Hepatocyte (in vitro differentiated cells): ENCODE measurements at regions not wholly inside any gene's neighbourhood (a gene's known extent, or its start where the extent isn't known, plus 50 kb on each side); places are given as distances from the start of the nearest gene placed in this dataset.

Experiments used
- DNase-seq: peaks from one replicate; pipeline ENCODE4 v3.0.0-alpha.2; 2016; ENCODE audit warnings: low spot score
- H2AFZ ChIP-seq: fragments of 200-600 bp; sonication (generic); 2 replicates; pipeline ENCODE4 v1.6.0; 2016; ENCODE audit warnings: antibody characterized with exemption, mild to moderate bottlenecking
- H3K27ac ChIP-seq: fragments of 200-600 bp; sonication (generic); 2 replicates; pipeline ENCODE4 v1.5.1; 2016; ENCODE audit warnings: mild to moderate bottlenecking
- H3K27me3 ChIP-seq: fragments of 200-600 bp; sonication (generic); 2 replicates; pipeline ENCODE4 v1.6.1; 2016
- H3K36me3 ChIP-seq: fragments of 200-600 bp; sonication (generic); replicated peaks from 2 replicates; pipeline ENCODE4 v1.5.1; 2016; ENCODE audit warnings: low read depth; ENCODE audit not compliant: insufficient read depth
- H3K4me1 ChIP-seq: fragments of 200-600 bp; sonication (generic); 2 replicates; pipeline ENCODE4 v1.5.1; 2016; ENCODE audit warnings: mild to moderate bottlenecking, moderate library complexity; ENCODE audit not compliant: insufficient read depth
- H3K4me2 ChIP-seq: fragments of 200-600 bp; sonication (generic); 2 replicates; pipeline ENCODE4 v1.6.0; 2016
- H3K4me3 ChIP-seq: fragments of 200-600 bp; sonication (generic); 2 replicates; pipeline ENCODE4 v1.5.1; 2016; ENCODE audit warnings: mild to moderate bottlenecking
- H3K79me2 ChIP-seq: fragments of 200-600 bp; sonication (generic); 2 replicates; pipeline ENCODE4 v1.6.0; 2017; ENCODE audit warnings: mild to moderate bottlenecking
- H3K9me2 ChIP-seq: fragments of 200-600 bp; sonication (generic); replicated peaks from 2 replicates; pipeline ENCODE4 v1.6.0; 2017; ENCODE audit warnings: mild to moderate bottlenecking; ENCODE audit not compliant: insufficient read depth
- H3K9me3 ChIP-seq: fragments of 200-600 bp; sonication (generic); 2 replicates; pipeline ENCODE4 v1.5.1; 2016; ENCODE audit warnings: low read depth, mild to moderate bottlenecking
- H4K20me1 ChIP-seq: fragments of 200-600 bp; sonication (generic); 2 replicates; pipeline ENCODE4 v1.6.0; 2016; ENCODE audit warnings: mild to moderate bottlenecking; ENCODE audit not compliant: insufficient read depth, poor library complexity, severe bottlenecking
- CTCF ChIP-seq: fragments of 200-600 bp; sonication (generic); IDR thresholded peaks from 2 replicates; pipeline ENCODE4 v1.5.1; 2016; ENCODE audit warnings: antibody characterized with exemption, mild to moderate bottlenecking; ENCODE audit not compliant: poor library complexity
- EZH2 ChIP-seq: fragments of 200-600 bp; sonication (generic); IDR thresholded peaks from 2 replicates; pipeline ENCODE4 v1.6.1; 2016; ENCODE audit warnings: antibody characterized with exemption, mild to moderate bottlenecking, borderline replicate concordance
- EZH2phosphoT487 ChIP-seq: fragments of 200-600 bp; sonication (generic); IDR thresholded peaks from one replicate; pipeline ENCODE4 v1.6.1; 2018; ENCODE audit warnings: antibody characterized with exemption, mild to moderate bottlenecking, low read depth, moderate library complexity; ENCODE audit not compliant: unreplicated experiment, severe bottlenecking
- whole genome bisulfite sequencing: methylation state at CpG from one replicate; pipeline ENCODE4 v1.1.6; 2016; ENCODE audit warnings: low lambda C conversion rate; ENCODE audit errors: missing lambda C conversion rate; 5-methylcytosine and 5-hydroxymethylcytosine counted together

- Histone ChIP-seq H3K27me3 (no peaks in the 10 kb centered on the region), H3K79me2 (no peaks in the 10 kb centered on the region), H3K9me2 (no peaks in the 10 kb centered on the region), H3K4me3 (no peak overlapping the region), H3K36me3 (no peaks in the 10 kb centered on the region), H2AFZ (no peak overlapping the region), H3K27ac (no peak overlapping the region), H3K9me3 (no peaks in the 10 kb centered on the region), H3K4me1 (no peaks in the 10 kb centered on the region), H4K20me1 (no peaks in the 10 kb centered on the region), H3K4me2 (no peak overlapping the region)
- TF ChIP-seq CTCF = no peak
- no peak for TF ChIP-seq EZH2phosphoT487
- no peak for TF ChIP-seq EZH2
- DNase-seq = no peak
- 95% methylated on average over 18 of the region's 18 CpGs for WGBS
Observed at GRCh38 chr14:101061411-101062064, 158.0 kb upstream of the RTL1 start.

- H3K4me2 ChIP-seq = no peak overlapping the region
- no peak for DNase-seq
Observed at GRCh38 chr14:101062065-101062450, 158.5 kb upstream of the RTL1 start.

GRCh38 chr14:101062601-101063000 is 159.1 kb upstream of the RTL1 start:
- 84% methylated on average over 7 of the region's 7 CpGs for WGBS
- Histone ChIP-seq H3K79me2 (no peaks in the 10 kb centered on the region), H3K4me1 (no peaks in the 10 kb centered on the region), H3K9me3 (no peaks in the 10 kb centered on the region), H3K4me2 (no peak overlapping the region), H3K27me3 (no peaks in the 10 kb centered on the region), H3K27ac (no peak overlapping the region), H3K36me3 (no peaks in the 10 kb centered on the region), H4K20me1 (no peaks in the 10 kb centered on the region), H3K4me3 (no peak overlapping the region), H3K9me2 (no peaks in the 10 kb centered on the region), H2AFZ (no peak overlapping the region)
- no peak for DNase-seq
- TF ChIP-seq EZH2phosphoT487 = no peak
- no peak for TF ChIP-seq EZH2
- no peak for TF ChIP-seq CTCF

More at GRCh38 chr14:101062065-101062450, 158.5 kb upstream of the RTL1 start:
- Histone ChIP-seq H4K20me1 (no peaks in the 10 kb centered on the region), H2AFZ (no peak overlapping the region), H3K4me3 (no peak overlapping the region), H3K27ac (no peak overlapping the region), H3K9me3 (no peaks in the 10 kb centered on the region), H3K79me2 (no peaks in the 10 kb centered on the region), H3K9me2 (no peaks in the 10 kb centered on the region), H3K4me1 (no peaks in the 10 kb centered on the region), H3K27me3 (no peaks in the 10 kb centered on the region), H3K36me3 (no peaks in the 10 kb centered on the region)
- 90% methylated on average over 19 of the region's 19 CpGs for WGBS
- TF ChIP-seq CTCF (no peak), EZH2 (no peak), EZH2phosphoT487 (no peak)

- Histone ChIP-seq H3K9me2 (no peaks in the 10 kb centered on the region), H3K27ac (no peak overlapping the region), H3K4me2 (no peak overlapping the region), H3K4me3 (no peak overlapping the region), H4K20me1 (no peaks in the 10 kb centered on the region), H3K79me2 (no peaks in the 10 kb centered on the region), H3K4me1 (no peaks in the 10 kb centered on the region), H3K36me3 (no peaks in the 10 kb centered on the region), H2AFZ (no peak overlapping the region), H3K9me3 (no peaks in the 10 kb centered on the region), H3K27me3 (no peaks in the 10 kb centered on the region)
- DNase-seq = no peak
- no peak for TF ChIP-seq CTCF
- no peak for TF ChIP-seq EZH2phosphoT487
- no peak for TF ChIP-seq EZH2
- 93% methylated on average over 11 of the region's 11 CpGs for WGBS
Observed at GRCh38 chr14:101063121-101063520, 159.6 kb upstream of the RTL1 start.
